ENCODE measurements at regions not wholly inside any gene's neighbourhood (a gene's known extent, or its start where the extent isn't known, plus 50 kb on each side); places are given as distances from the start of the nearest gene placed in this dataset.
A peak's percentile ranks its signal among the peaks of the same experiment; 100 is the strongest.

DNA sequence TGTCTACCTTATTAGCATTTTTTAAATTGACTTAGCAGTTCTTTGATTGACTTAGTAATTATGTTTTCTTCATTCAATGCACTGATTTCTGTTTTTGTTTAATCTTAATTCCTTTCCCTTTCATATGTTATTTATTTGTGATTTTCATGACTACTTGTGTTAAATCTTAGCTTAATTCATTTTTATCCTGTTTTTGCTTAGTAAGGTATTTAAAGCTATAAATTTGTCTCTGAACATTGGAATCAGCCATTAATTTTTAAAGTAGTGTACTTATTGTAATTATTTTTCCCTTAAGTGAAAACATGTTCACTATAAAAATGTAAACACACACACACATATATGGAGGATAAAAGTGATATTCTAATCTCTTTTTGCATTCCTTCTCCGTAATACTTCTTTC lies 109.1 kb upstream of the DIPK2B start:
- no peak overlapping the region for H3K4me3 ChIP-seq (ENCODE audit: control insufficient read depth, low read depth, low read length)
- no peak for DNase-seq (ENCODE audit: low read depth)
- TF ChIP-seq, protein P1, sequence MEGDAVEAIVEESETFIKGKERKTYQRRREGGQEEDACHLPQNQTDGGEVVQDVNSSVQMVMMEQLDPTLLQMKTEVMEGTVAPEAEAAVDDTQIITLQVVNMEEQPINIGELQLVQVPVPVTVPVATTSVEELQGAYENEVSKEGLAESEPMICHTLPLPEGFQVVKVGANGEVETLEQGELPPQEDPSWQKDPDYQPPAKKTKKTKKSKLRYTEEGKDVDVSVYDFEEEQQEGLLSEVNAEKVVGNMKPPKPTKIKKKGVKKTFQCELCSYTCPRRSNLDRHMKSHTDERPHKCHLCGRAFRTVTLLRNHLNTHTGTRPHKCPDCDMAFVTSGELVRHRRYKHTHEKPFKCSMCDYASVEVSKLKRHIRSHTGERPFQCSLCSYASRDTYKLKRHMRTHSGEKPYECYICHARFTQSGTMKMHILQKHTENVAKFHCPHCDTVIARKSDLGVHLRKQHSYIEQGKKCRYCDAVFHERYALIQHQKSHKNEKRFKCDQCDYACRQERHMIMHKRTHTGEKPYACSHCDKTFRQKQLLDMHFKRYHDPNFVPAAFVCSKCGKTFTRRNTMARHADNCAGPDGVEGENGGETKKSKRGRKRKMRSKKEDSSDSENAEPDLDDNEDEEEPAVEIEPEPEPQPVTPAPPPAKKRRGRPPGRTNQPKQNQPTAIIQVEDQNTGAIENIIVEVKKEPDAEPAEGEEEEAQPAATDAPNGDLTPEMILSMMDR (IDR thresholded peaks at IDR 0.05; ENCODE audit: control insufficient read depth, insufficient read depth, low read depth, low read length, missing control alignments), result no peak

DNA sequence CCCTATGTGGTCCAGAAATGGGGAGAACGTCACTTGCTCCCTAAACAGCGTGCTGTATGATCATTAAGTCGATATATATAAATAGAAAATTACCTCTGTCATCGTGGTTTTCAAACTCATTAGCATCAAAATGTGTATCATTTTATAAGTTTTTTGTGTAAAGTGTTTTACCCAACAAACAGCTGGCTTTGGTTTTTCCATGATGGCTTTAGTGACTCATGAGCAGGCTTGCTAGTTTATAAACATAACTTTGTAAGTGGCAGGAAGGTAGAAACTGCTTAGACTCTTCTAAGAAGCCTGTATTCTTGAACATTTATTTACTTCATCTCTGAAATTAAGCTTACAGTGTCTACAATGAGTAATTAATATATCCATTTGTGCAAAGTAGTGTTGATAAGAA lies 108.4 kb upstream of the DIPK2B start:
- no peak for DNase-seq (ENCODE audit: low read depth)
- TF ChIP-seq, protein P1 (IDR thresholded peaks at IDR 0.05; ENCODE audit: control insufficient read depth, insufficient read depth, low read depth, low read length, missing control alignments), result no peak
- H3K4me3 ChIP-seq (ENCODE audit: control insufficient read depth, low read depth, low read length), result no peak overlapping the region

DNA sequence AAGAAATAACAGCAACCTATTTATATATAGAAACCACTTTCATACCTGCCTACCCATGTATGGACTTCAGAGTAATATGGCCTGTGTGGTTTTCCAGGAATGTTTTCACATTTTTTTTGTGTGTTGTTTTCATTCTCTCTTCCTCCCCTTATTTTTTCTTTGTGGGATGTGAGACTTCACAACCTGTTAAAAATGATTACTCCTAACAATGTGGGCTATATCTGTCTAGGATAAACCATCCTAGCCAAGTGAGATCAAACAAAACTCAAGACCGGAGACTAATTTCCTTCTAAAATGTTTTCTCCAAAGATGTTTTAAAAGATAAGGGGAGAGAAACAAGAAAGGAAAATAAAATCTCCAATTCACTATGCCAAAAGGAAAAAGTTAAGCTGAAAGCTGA lies 106.1 kb upstream of the DIPK2B start:
- DNase-seq (ENCODE audit: low read depth), result no peak
- no peak overlapping the region for H3K4me3 ChIP-seq (ENCODE audit: control insufficient read depth, low read depth, low read length)
- TF ChIP-seq, protein P1 (IDR thresholded peaks at IDR 0.05; ENCODE audit: control insufficient read depth, insufficient read depth, low read depth, low read length, missing control alignments), result no peak

- no peak overlapping the region for H3K4me3 ChIP-seq (ENCODE audit: control insufficient read depth, low read depth, low read length)
- no peak for DNase-seq (ENCODE audit: low read depth)
- TF ChIP-seq, protein P1 (IDR thresholded peaks at IDR 0.05; ENCODE audit: control insufficient read depth, insufficient read depth, low read depth, low read length, missing control alignments), result no peak
Measured at GRCh38 chrX:45300638-45301037, 100.0 kb upstream of the DIPK2B start.

GRCh38 chrX:45295259-45295986 lies 94.7 kb upstream of the DIPK2B start:
- TF ChIP-seq, protein P1 (IDR thresholded peaks at IDR 0.05; ENCODE audit: control insufficient read depth, insufficient read depth, low read depth, low read length, missing control alignments), result no peak
- DNase-seq (ENCODE audit: low read depth), result peak; percentile 27
- H3K4me3 ChIP-seq (ENCODE audit: control insufficient read depth, low read depth, low read length), result no peak overlapping the region

- no peak overlapping the region for H3K4me3 ChIP-seq (ENCODE audit: control insufficient read depth, low read depth, low read length)
- DNase-seq (ENCODE audit: low read depth), result no peak
- TF ChIP-seq, protein P1 (IDR thresholded peaks at IDR 0.05; ENCODE audit: control insufficient read depth, insufficient read depth, low read depth, low read length, missing control alignments), result no peak
Measured at GRCh38 chrX:45274576-45274975, 73.9 kb upstream of the DIPK2B start.

All from AG09309 (cell line).